Subcutaneous abdominal adipose tissue (tissue), 5 donors: ENCODE measurements at regions not wholly inside any gene's neighbourhood (a gene's known extent, or its start where the extent isn't known, plus 50 kb on each side); places are given as distances from the start of the nearest gene placed in this dataset.
"Not testable (repeated sequence)": the region's sequence is repeated elsewhere in the genome, so short reads cannot be mapped to it uniquely, and the experiment has no call there.

Experiments
- H3K27ac ChIP-seq: one replicate; pipeline ENCODE4 v1.7.0; 2013; ENCODE audit warnings: low read depth, mild to moderate bottlenecking, inconsistent platforms, low read length, moderate library complexity
- H3K27me3 ChIP-seq, 5 donors: one replicate each; pipeline ENCODE4 v1.7.0; 2013; ENCODE audit warnings: low read length in 5 of 5, inconsistent platforms in 1 of 5; ENCODE audit not compliant: control insufficient read depth in 5 of 5, insufficient read depth in 4 of 5
- H3K36me3 ChIP-seq, 5 donors: one replicate each; pipeline ENCODE4 v1.7.0; 2013; ENCODE audit warnings: low read length in 5 of 5; ENCODE audit not compliant: control insufficient read depth in 5 of 5, insufficient read depth in 5 of 5
- H3K4me1 ChIP-seq, 5 donors: one replicate each; pipeline ENCODE4 v1.7.0; 2013; ENCODE audit warnings: low read length in 5 of 5, mild to moderate bottlenecking in 3 of 5, moderate library complexity in 1 of 5; ENCODE audit not compliant: control insufficient read depth in 5 of 5, insufficient read depth in 5 of 5
- H3K4me3 ChIP-seq, 5 donors: one replicate each; pipeline ENCODE4 v1.7.0; 2013; ENCODE audit warnings: low read length in 5 of 5, low read depth in 1 of 5
- H3K9ac ChIP-seq, 5 donors: one replicate each; pipeline ENCODE4 v1.7.0; 2013; ENCODE audit warnings: low read length in 5 of 5, mild to moderate bottlenecking in 4 of 5, moderate library complexity in 3 of 5
- H3K9me3 ChIP-seq, 5 donors: one replicate each; pipeline ENCODE4 v1.7.0; 2013; ENCODE audit warnings: low read length in 5 of 5; ENCODE audit not compliant: control insufficient read depth in 5 of 5
- donor health status: healthy.
- donor health status: healthy.
- donor health status: healthy.
- donor health status: healthy.
- donor health status: healthy.

- Histone ChIP-seq H3K4me3 (no peak overlapping the region), H3K27ac (no peak overlapping the region), H3K9me3 (no peaks in the 10 kb centered on the region), H3K27me3 (no peaks in the 10 kb centered on the region), H3K4me1 (no peaks in the 10 kb centered on the region), H3K9ac (no peak overlapping the region), H3K36me3 (no peaks in the 10 kb centered on the region)
These were observed 87.1 kb upstream of the ZNF281 start for GRCh38 chr1:200496937-200497336.

GRCh38 chr1:200495901-200496300 is 86.1 kb upstream of the ZNF281 start:
- no peaks in the 10 kb centered on the region for H3K36me3 ChIP-seq
- no peaks in the 10 kb centered on the region for H3K4me1 ChIP-seq
- no peaks in the 10 kb centered on the region for H3K9me3 ChIP-seq
- H3K27me3 ChIP-seq = no peaks in the 10 kb centered on the region
- H3K4me3 ChIP-seq = no peak overlapping the region
- no peak overlapping the region for H3K9ac ChIP-seq
- no peak overlapping the region for H3K27ac ChIP-seq

GRCh38 chr1:200493344-200493743 is 83.5 kb upstream of the ZNF281 start:
- Histone ChIP-seq H3K9me3 (no peaks in the 10 kb centered on the region), H3K27ac (no peak overlapping the region)

GRCh38 chr1:200491103-200491502 is 81.3 kb upstream of the ZNF281 start:
- Histone ChIP-seq H3K27ac (no peak overlapping the region), H3K36me3 (no peaks in the 10 kb centered on the region), H3K9ac (no peak overlapping the region), H3K27me3 (peaks cover 0 to 3% (median 0%) of the 10 kb centered on the region in 5 donors), H3K4me3 (no peak overlapping the region), H3K4me1 (peaks cover 0 to 5% (median 5%) of the 10 kb centered on the region in 5 donors), H3K9me3 (no peaks in the 10 kb centered on the region)

More at GRCh38 chr1:200493344-200493743, 83.5 kb upstream of the ZNF281 start:
- H3K4me1 ChIP-seq = peaks cover 0 to 4% (median 4%) of the 10 kb centered on the region in 5 donors
- no peak overlapping the region for H3K9ac ChIP-seq
- no peaks in the 10 kb centered on the region for H3K36me3 ChIP-seq
- H3K4me3 ChIP-seq = no peak overlapping the region
- no peaks in the 10 kb centered on the region for H3K27me3 ChIP-seq

GRCh38 chr1:200490183-200490582 is 80.3 kb upstream of the ZNF281 start:
- no peak overlapping the region for H3K4me3 ChIP-seq
- no peak overlapping the region for H3K9ac ChIP-seq
- no peaks in the 10 kb centered on the region for H3K36me3 ChIP-seq
- H3K27ac ChIP-seq = no peak overlapping the region
- no peaks in the 10 kb centered on the region for H3K9me3 ChIP-seq
- peaks cover 0 to 5% (median 5%) of the 10 kb centered on the region in 5 donors for H3K4me1 ChIP-seq
- peaks cover 0 to 3% (median 0%) of the 10 kb centered on the region in 5 donors for H3K27me3 ChIP-seq

- Histone ChIP-seq H3K4me1 (peaks cover 0 to 5% (median 5%) of the 10 kb centered on the region in 5 donors), H3K27ac (no peak overlapping the region), H3K36me3 (no peaks in the 10 kb centered on the region), H3K9me3 (no peaks in the 10 kb centered on the region), H3K4me3 (no peak overlapping the region), H3K27me3 (peaks cover 0 to 4% (median 3%) of the 10 kb centered on the region in 5 donors), H3K9ac (peak overlapping the region in 1 of 5 donors; percentile 51)
These were observed 78.7 kb upstream of the ZNF281 start for GRCh38 chr1:200488375-200489165.

- H3K27ac ChIP-seq = no peak overlapping the region
- peaks cover 0 to 7% (median 5%) of the 10 kb centered on the region in 5 donors for H3K4me1 ChIP-seq
- H3K9me3 ChIP-seq = no peaks in the 10 kb centered on the region
- H3K4me3 ChIP-seq = no peak overlapping the region
- no peak overlapping the region for H3K9ac ChIP-seq
- H3K27me3 ChIP-seq = peaks cover 0 to 5% (median 3%) of the 10 kb centered on the region in 5 donors
- H3K36me3 ChIP-seq = no peaks in the 10 kb centered on the region
These were observed 77.8 kb upstream of the ZNF281 start for GRCh38 chr1:200487650-200488049.

- Histone ChIP-seq H3K9ac (no peak overlapping the region), H3K27me3 (peaks cover 0 to 7% (median 4%) of the 10 kb centered on the region in 5 donors), H3K27ac (no peak overlapping the region), H3K4me3 (no peak overlapping the region), H3K36me3 (no peaks in the 10 kb centered on the region), H3K9me3 (no peaks in the 10 kb centered on the region), H3K4me1 (peaks cover 0 to 7% (median 5%) of the 10 kb centered on the region in 5 donors)
These were observed 76.8 kb upstream of the ZNF281 start for GRCh38 chr1:200486634-200487033.

- not testable (repeated sequence) for H3K27me3 ChIP-seq, H3K4me1 ChIP-seq, H3K9me3 ChIP-seq, H3K36me3 ChIP-seq, H3K9ac ChIP-seq, H3K27ac ChIP-seq, H3K4me3 ChIP-seq
These were observed 74.7 kb upstream of the ZNF281 start for GRCh38 chr1:200484438-200484946.

- Histone ChIP-seq H3K9me3 (no peaks in the 10 kb centered on the region), H3K36me3 (no peaks in the 10 kb centered on the region), H3K27me3 (peaks cover 0 to 9% (median 4%) of the 10 kb centered on the region in 5 donors), H3K4me1 (peaks cover 0 to 6% (median 4%) of the 10 kb centered on the region in 5 donors), H3K9ac (no peak overlapping the region), H3K4me3 (no peak overlapping the region), H3K27ac (no peak overlapping the region)
These were observed 73.8 kb upstream of the ZNF281 start for GRCh38 chr1:200483491-200484143.
